ENCODE measurements at regions not wholly inside any gene's neighbourhood (a gene's known extent, or its start where the extent isn't known, plus 50 kb on each side); places are given as distances from the start of the nearest gene placed in this dataset.

- Mint-ChIP-seq H3K4me3 (no peak overlapping the region), H3K36me3 (ENCODE audit: low read depth) (no peaks in the 10 kb centered on the region), H3K9me3 (no peaks in the 10 kb centered on the region), H3K4me1 (ENCODE audit: low read depth) (peaks cover 1% of the 10 kb centered on the region), H3K27me3 (no peaks in the 10 kb centered on the region), H3K27ac (no peak overlapping the region)
- intact Hi-C loops (cut with micrococcal nuclease): no loop called here
- DNase-seq (no peak), ATAC-seq (no peak)
- TF ChIP-seq, protein P1, sequence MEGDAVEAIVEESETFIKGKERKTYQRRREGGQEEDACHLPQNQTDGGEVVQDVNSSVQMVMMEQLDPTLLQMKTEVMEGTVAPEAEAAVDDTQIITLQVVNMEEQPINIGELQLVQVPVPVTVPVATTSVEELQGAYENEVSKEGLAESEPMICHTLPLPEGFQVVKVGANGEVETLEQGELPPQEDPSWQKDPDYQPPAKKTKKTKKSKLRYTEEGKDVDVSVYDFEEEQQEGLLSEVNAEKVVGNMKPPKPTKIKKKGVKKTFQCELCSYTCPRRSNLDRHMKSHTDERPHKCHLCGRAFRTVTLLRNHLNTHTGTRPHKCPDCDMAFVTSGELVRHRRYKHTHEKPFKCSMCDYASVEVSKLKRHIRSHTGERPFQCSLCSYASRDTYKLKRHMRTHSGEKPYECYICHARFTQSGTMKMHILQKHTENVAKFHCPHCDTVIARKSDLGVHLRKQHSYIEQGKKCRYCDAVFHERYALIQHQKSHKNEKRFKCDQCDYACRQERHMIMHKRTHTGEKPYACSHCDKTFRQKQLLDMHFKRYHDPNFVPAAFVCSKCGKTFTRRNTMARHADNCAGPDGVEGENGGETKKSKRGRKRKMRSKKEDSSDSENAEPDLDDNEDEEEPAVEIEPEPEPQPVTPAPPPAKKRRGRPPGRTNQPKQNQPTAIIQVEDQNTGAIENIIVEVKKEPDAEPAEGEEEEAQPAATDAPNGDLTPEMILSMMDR (IDR thresholded peaks at IDR 0.05): no peak
- POLR2A ChIA-PET: no interaction called here
- CTCF ChIA-PET: interaction anchor here (0.9 to 1.5 kb wide), 2 partner anchors 9 to 352 kb away, joined by 3 to 4 read pairs; partner anchors contain the start of gene WDR41
Observed at GRCh38 chr5:77140350-77140749, 53.3 kb upstream of the ZBED3 start.

GRCh38 chr5:77139001-77139400 is 51.9 kb upstream of the ZBED3 start:
- no peaks in the 10 kb centered on the region for H3K27me3 Mint-ChIP-seq
- H3K27ac Mint-ChIP-seq: no peak overlapping the region
- no peak overlapping the region for H3K4me3 Mint-ChIP-seq
- POLR2A ChIA-PET: no interaction called here
- TF ChIP-seq, protein P1 (IDR thresholded peaks at IDR 0.05): no peak
- ATAC-seq (no peak), DNase-seq (no peak)
- no peaks in the 10 kb centered on the region for H3K9me3 Mint-ChIP-seq
- CTCF ChIA-PET: no interaction called here
- H3K4me1 Mint-ChIP-seq (ENCODE audit: low read depth): no peaks in the 10 kb centered on the region
- intact Hi-C loops (cut with micrococcal nuclease): no loop called here
- no peaks in the 10 kb centered on the region for H3K36me3 Mint-ChIP-seq (ENCODE audit: low read depth)
